Common myeloid progenitor, CD34-positive (primary cell): ENCODE measurements at regions not wholly inside any gene's neighbourhood (a gene's known extent, or its start where the extent isn't known, plus 50 kb on each side); places are given as distances from the start of the nearest gene placed in this dataset.
A peak's percentile ranks its signal among the peaks of the same experiment; 100 is the strongest.

ENCODE experiments used
- CTCF ChIA-PET: fragments of 350-600 bp; sonication (Branson Sonifier 250); formaldehyde crosslinking; loops from one replicate; lab custom pipeline; 2021; ENCODE audit warnings: antibody characterized with exemption; lab: Charles Lee
- POLR2A ChIA-PET: fragments of 350-600 bp; sonication (Branson Sonifier 250); formaldehyde crosslinking; loops from one replicate; lab custom pipeline; 2021; ENCODE audit warnings: antibody characterized with exemption; lab: Charles Lee
- DNase-seq, 3 donors: peaks; one replicate each; pipeline versions ENCODE4 v3.0.0 to v3.0.0-alpha.2; 2013
- H3K27ac ChIP-seq, 2 experiments: 1 replicate in 1 of 2; 2 replicates in 1 of 2; pipeline ENCODE4 v1.7.0; 2013; ENCODE audit warnings: inconsistent platforms in 2 of 2, low read length in 2 of 2, mild to moderate bottlenecking in 2 of 2, low read depth in 1 of 2, moderate library complexity in 1 of 2; ENCODE audit not compliant: severe bottlenecking in 2 of 2, insufficient read depth in 1 of 2, poor library complexity in 1 of 2
- H3K27me3 ChIP-seq, 5 experiments: replicated peaks in 2 of 5; 1 replicate in 3 of 5; 2 replicates in 2 of 5; pipeline versions ENCODE4 v1.6.1 to v1.7.0; 2013; ENCODE audit warnings: low read length in 4 of 5, mild to moderate bottlenecking in 2 of 5, moderate library complexity in 2 of 5, inconsistent platforms in 1 of 5; ENCODE audit not compliant: insufficient read depth in 5 of 5, control insufficient read depth in 4 of 5
- H3K36me3 ChIP-seq, 4 experiments: 1 replicate in 2 of 4; 2 replicates in 2 of 4; pipeline versions ENCODE4 v1.6.1 to v1.7.0; 2013; ENCODE audit warnings: low read length in 3 of 4, control low read depth in 1 of 4, mild to moderate bottlenecking in 1 of 4; ENCODE audit not compliant: control insufficient read depth in 4 of 4, insufficient read depth in 4 of 4
- H3K4me1 ChIP-seq, 4 experiments: 1 replicate in 3 of 4; 2 replicates in 1 of 4; pipeline versions ENCODE4 v1.6.1 to v1.7.1; 2013; ENCODE audit warnings: low read length in 3 of 4, mild to moderate bottlenecking in 3 of 4, control low read depth in 1 of 4, inconsistent platforms in 1 of 4, moderate library complexity in 1 of 4; ENCODE audit not compliant: control insufficient read depth in 4 of 4, insufficient read depth in 4 of 4; ENCODE audit errors: control extremely low read depth in 1 of 4
- H3K4me3 ChIP-seq, 7 experiments: 1 replicate in 4 of 7; 2 replicates in 3 of 7; pipeline versions ENCODE4 v1.5.1 to v1.7.0; 2013; ENCODE audit warnings: mild to moderate bottlenecking in 7 of 7, low read length in 6 of 7, moderate library complexity in 6 of 7, inconsistent platforms in 2 of 7, low read depth in 2 of 7, control low read depth in 1 of 7; ENCODE audit not compliant: insufficient read depth in 4 of 7, control insufficient read depth in 1 of 7; ENCODE audit errors: extremely low read depth in 1 of 7
- H3K9me3 ChIP-seq, 5 experiments: 1 replicate in 4 of 5; 2 replicates in 1 of 5; pipeline versions ENCODE4 v1.6.1 to v1.7.1; 2013; ENCODE audit warnings: low read length in 4 of 5, mild to moderate bottlenecking in 2 of 5, inconsistent platforms in 1 of 5, low read depth in 1 of 5, moderate library complexity in 1 of 5; ENCODE audit not compliant: control insufficient read depth in 4 of 5, insufficient read depth in 2 of 5; ENCODE audit errors: control extremely low read depth in 1 of 5
- WGBS: methylation state at CpG from one replicate; pipeline ENCODE4 v1.1.5; 2013; ENCODE audit not compliant: insufficient coverage; 5-methylcytosine and 5-hydroxymethylcytosine counted together

DNA sequence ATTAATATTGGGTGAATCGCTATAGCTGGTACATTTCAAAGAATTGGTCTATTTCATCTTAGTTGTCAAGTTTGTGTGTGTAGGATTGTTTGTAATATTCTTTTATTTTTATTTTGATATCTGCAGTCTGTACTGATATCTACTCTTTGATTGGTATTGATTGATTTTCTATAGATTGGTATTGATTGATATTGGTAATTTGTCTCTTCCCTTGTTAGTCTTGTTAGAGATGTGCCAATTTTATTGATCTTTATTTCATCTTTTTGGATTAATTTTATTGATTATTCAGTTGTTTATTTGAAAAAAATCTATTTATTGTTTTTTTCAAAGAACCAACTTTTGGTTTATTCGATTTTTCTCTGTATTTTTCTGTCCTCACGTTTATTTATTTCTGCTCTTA lies 61.4 kb downstream of the TM2D3 start:
- WGBS, result no CpG with 5 or more reads among the region's 3 CpGs
- peaks cover 3 to 12% (median 6%) of the 10 kb centered on the region in 5 experiments for H3K27me3 ChIP-seq
- no peaks in the 10 kb centered on the region for H3K4me1 ChIP-seq
- no peak overlapping the region for H3K4me3 ChIP-seq
- POLR2A ChIA-PET, result no interaction called here
- DNase-seq, result no peak
- no peak overlapping the region for H3K27ac ChIP-seq
- peaks cover 0 to 10% (median 2%) of the 10 kb centered on the region in 5 experiments for H3K9me3 ChIP-seq
- CTCF ChIA-PET, result no interaction called here
- H3K36me3 ChIP-seq, result no peaks in the 10 kb centered on the region

- peaks cover 0 to 9% (median 0%) of the 10 kb centered on the region in 5 experiments for H3K9me3 ChIP-seq
- H3K36me3 ChIP-seq, result no peaks in the 10 kb centered on the region
- CTCF ChIA-PET, result no interaction called here
- no peak overlapping the region for H3K27ac ChIP-seq
- no peak for DNase-seq
- H3K4me3 ChIP-seq, result no peak overlapping the region
- no peaks in the 10 kb centered on the region for H3K4me1 ChIP-seq
- peaks cover 0 to 26% (median 7%) of the 10 kb centered on the region in 5 experiments for H3K27me3 ChIP-seq
- POLR2A ChIA-PET, result no interaction called here
Measured at GRCh38 chr15:101583284-101583683, 68.9 kb downstream of the TM2D3 start.

- H3K27me3 ChIP-seq, result peaks cover 0 to 43% (median 10%) of the 10 kb centered on the region in 5 experiments
- no peaks in the 10 kb centered on the region for H3K4me1 ChIP-seq
Measured at GRCh38 chr15:101580431-101580830, 71.8 kb downstream of the TM2D3 start.

GRCh38 chr15:101579631-101580163 lies 72.5 kb downstream of the TM2D3 start:
- DNase-seq, result no peak
- ChIA-PET CTCF (interaction anchor here (0.6 to 2.4 kb wide), 8 partner anchors 18 to 280 kb away, joined by 3 to 5 read pairs (median 3); no protein-coding TSS in a partner anchor), POLR2A (no interaction called here)
- peaks cover 0 to 45% (median 10%) of the 10 kb centered on the region in 5 experiments for H3K27me3 ChIP-seq
- no peaks in the 10 kb centered on the region for H3K36me3 ChIP-seq
- H3K4me1 ChIP-seq, result no peaks in the 10 kb centered on the region
- no peak overlapping the region for H3K27ac ChIP-seq
- H3K9me3 ChIP-seq, result peaks cover 0 to 9% (median 0%) of the 10 kb centered on the region in 5 experiments
- H3K4me3 ChIP-seq, result no peak overlapping the region
- 86% methylated on average over 4 of the region's 8 CpGs for WGBS

More at GRCh38 chr15:101580431-101580830, 71.8 kb downstream of the TM2D3 start:
- Histone ChIP-seq H3K4me3 (no peak overlapping the region), H3K9me3 (peaks cover 0 to 9% (median 0%) of the 10 kb centered on the region in 5 experiments), H3K27ac (no peak overlapping the region), H3K36me3 (no peaks in the 10 kb centered on the region)
- WGBS, result 93% methylated on average over 5 of the region's 11 CpGs
- ChIA-PET CTCF (interaction anchor here (1.3 to 2.4 kb wide), 2 partner anchors 60 to 280 kb away, joined by 3 to 5 read pairs; no protein-coding TSS in a partner anchor), POLR2A (no interaction called here)
- DNase-seq, result no peak

DNA sequence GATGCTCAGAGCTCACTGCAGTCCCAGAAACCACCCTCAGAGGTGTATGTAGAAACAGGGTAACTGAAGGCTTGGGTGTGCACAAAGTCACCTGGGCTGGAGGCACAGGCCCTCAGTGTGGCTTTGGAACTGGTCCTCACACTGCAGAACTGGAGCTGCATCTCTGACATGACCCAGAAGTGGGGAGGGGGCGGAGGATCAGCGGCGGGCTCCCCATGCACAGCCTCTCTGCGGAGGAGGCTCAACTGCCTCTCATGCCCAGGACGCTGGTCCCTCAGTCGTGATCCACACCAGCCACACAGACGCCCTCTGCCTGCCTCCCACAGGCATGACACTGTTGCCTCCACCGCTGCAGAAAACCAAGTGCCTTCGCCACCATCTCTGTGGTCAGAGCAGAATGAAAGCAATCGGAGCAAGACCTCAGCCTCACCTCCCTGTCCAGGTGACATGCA lies 73.7 kb downstream of the TM2D3 start:
- CTCF ChIA-PET, result interaction anchor here (0.6 to 2.4 kb wide), 6 partner anchors 40 to 290 kb away, joined by 3 to 6 read pairs (median 4); no protein-coding TSS in a partner anchor
- H3K27me3 ChIP-seq, result peaks cover 0 to 52% (median 13%) of the 10 kb centered on the region in 5 experiments
- no peak overlapping the region for H3K4me3 ChIP-seq
- H3K27ac ChIP-seq, result no peak overlapping the region
- WGBS, result 36% methylated on average over 10 of the region's 10 CpGs
- H3K36me3 ChIP-seq, result no peaks in the 10 kb centered on the region
- DNase-seq, result peak; percentile 46 to 71 (median 69)
- POLR2A ChIA-PET, result no interaction called here
- H3K4me1 ChIP-seq, result no peaks in the 10 kb centered on the region
- H3K9me3 ChIP-seq, result peaks cover 0 to 4% (median 0%) of the 10 kb centered on the region in 5 experiments

- Histone ChIP-seq H3K4me3 (no peak overlapping the region), H3K27ac (no peak overlapping the region), H3K27me3 (peaks cover 0 to 42% (median 11%) of the 10 kb centered on the region in 5 experiments), H3K4me1 (no peaks in the 10 kb centered on the region), H3K36me3 (no peaks in the 10 kb centered on the region), H3K9me3 (no peaks in the 10 kb centered on the region)
- WGBS, result 100% methylated on average over 3 of the region's 3 CpGs
- CTCF ChIA-PET, result no interaction called here
- DNase-seq, result no peak
- POLR2A ChIA-PET, result no interaction called here
Measured at GRCh38 chr15:101573951-101574350, 78.2 kb downstream of the TM2D3 start.

GRCh38 chr15:101570241-101570640 lies 80.7 kb upstream of the PCSK6 start:
- Histone ChIP-seq H3K4me1 (no peaks in the 10 kb centered on the region), H3K4me3 (no peak overlapping the region), H3K27ac (no peak overlapping the region), H3K9me3 (no peaks in the 10 kb centered on the region), H3K36me3 (no peaks in the 10 kb centered on the region), H3K27me3 (peaks cover 0 to 40% (median 8%) of the 10 kb centered on the region in 5 experiments)
- no peak for DNase-seq
- ChIA-PET POLR2A (no interaction called here), CTCF (no interaction called here)
